ENCODE measurements at regions not wholly inside any gene's neighbourhood (a gene's known extent, or its start where the extent isn't known, plus 50 kb on each side); places are given as distances from the start of the nearest gene placed in this dataset.
"Not testable (repeated sequence)": the region's sequence is repeated elsewhere in the genome, so short reads cannot be mapped to it uniquely, and the experiment has no call there.

GRCh38 chr1:207196135-207196534, 92.1 kb downstream of the C4BPA start:
- not testable (repeated sequence) for TF ChIP-seq CTCF (conservative IDR thresholded peaks at IDR 0.05); EZH2 (IDR thresholded peaks at IDR 0.05; ENCODE audit: low read depth)

Data from PC-9 (cell line).